HCT116 (cell line): ENCODE measurements at regions not wholly inside any gene's neighbourhood (a gene's known extent, or its start where the extent isn't known, plus 50 kb on each side); places are given as distances from the start of the nearest gene placed in this dataset.
A peak's percentile ranks its signal among the peaks of the same experiment; 100 is the strongest.

Source experiments
- ATAC-seq: fragments of 200-7000 bp; cut with Tn5 transposase; 2 replicates; pipeline ENCODE4 v1.9.1; 2020; ENCODE audit warnings: mild to moderate bottlenecking, moderate library complexity
- BruUV-seq: library from RNA; stranded (reverse); fragments of 400-500 nt; replicated peaks from 2 replicates; lab custom pipeline; 2021; lab: Mats Ljungman, UMichigan
- CTCF ChIA-PET: fragments of 300-600 bp; sonication (Branson Sonifier 250); formaldehyde crosslinking; loops from one replicate; lab custom pipeline; 2021; ENCODE audit warnings: antibody characterized with exemption; lab: Charles Lee
- POLR2A ChIA-PET: fragments of 300-600, 350-600 bp; sonication (Branson Sonifier 250); formaldehyde crosslinking; loops from one replicate; lab custom pipeline; 2021; ENCODE audit warnings: antibody characterized with exemption; lab: Charles Lee
- RAD21 ChIA-PET, 2 experiments: fragments of 300-600 bp; sonication (Branson Sonifier 250); formaldehyde crosslinking; loops; one replicate each; lab custom pipeline; 2023; ENCODE audit warnings: low total read pairs in 2 of 2; ENCODE audit not compliant: uncharacterized antibody in 2 of 2, unreplicated experiment in 2 of 2, low non-redundant PET in 1 of 2; lab: Charles Lee
- DNase-seq: peaks from one replicate; pipeline ENCODE4 v3.0.0-alpha.2; 2010; ENCODE audit warnings: low read depth, low spot score
- H2AFZ ChIP-seq: fragments of 200-600 bp; shearing (Covaris generic), sonication (generic); 2 replicates; pipeline ENCODE4 v1.6.1; 2017; ENCODE audit warnings: low read depth, mixed run types, mixed read lengths, antibody characterized with exemption, low read length; ENCODE audit not compliant: poor library complexity, severe bottlenecking
- H3K27ac ChIP-seq: 2 replicates; pipeline ENCODE4 v1.5.1; 2012; ENCODE audit warnings: low read depth, low read length
- H3K27me3 ChIP-seq: fragments of 200-600 bp; sonication (generic); 2 replicates; pipeline ENCODE4 v1.6.1; 2016; ENCODE audit warnings: mixed run types, low read length, mixed read lengths; ENCODE audit not compliant: insufficient read depth
- H3K36me3 ChIP-seq, 2 experiments: fragments of 200-500 bp in 1 of 2; fragments of 200-600 bp in 1 of 2; sonication (Bioruptor generic) in 1 of 2; sonication (generic) in 1 of 2; 2 replicates each; pipeline versions ENCODE4 v1.5.1 to v1.6.1; 2014 to 2016; ENCODE audit warnings: low read length in 2 of 2, inconsistent platforms in 1 of 2, mixed read lengths in 1 of 2, mixed run types in 1 of 2; ENCODE audit not compliant: insufficient read depth in 2 of 2, control insufficient read depth in 1 of 2
- H3K4me1 ChIP-seq, 2 experiments: fragments of 200-600 bp in 1 of 2; sonication (generic) in 1 of 2; 2 replicates each; pipeline versions ENCODE4 v1.5.1 to v1.6.1; 2012 to 2017; ENCODE audit warnings: low read length in 2 of 2, inconsistent platforms in 1 of 2, mild to moderate bottlenecking in 1 of 2, mixed read lengths in 1 of 2, mixed run types in 1 of 2, moderate library complexity in 1 of 2; ENCODE audit not compliant: insufficient read depth in 2 of 2, control insufficient read depth in 1 of 2
- H3K4me2 ChIP-seq: fragments of 200-600 bp; sonication (generic); 2 replicates; pipeline ENCODE4 v1.6.1; 2017; ENCODE audit warnings: mixed run types, low read length, mixed read lengths
- H3K4me3 ChIP-seq, 2 experiments: fragments of 200-600 bp in 1 of 2; sonication (generic) in 1 of 2; replicated peaks in 1 of 2; 2 replicates each; pipeline ENCODE4 v1.5.1; 2011 to 2016; ENCODE audit warnings: low read length in 2 of 2, control low read depth in 1 of 2, low read depth in 1 of 2, mild to moderate bottlenecking in 1 of 2, mixed read lengths in 1 of 2, mixed run types in 1 of 2
- H3K79me2 ChIP-seq: fragments of 200-600 bp; sonication (generic); 2 replicates; pipeline ENCODE4 v1.6.1; 2017; ENCODE audit warnings: mild to moderate bottlenecking, mixed run types, low read length, moderate library complexity, mixed read lengths; ENCODE audit not compliant: insufficient read depth
- H3K9ac ChIP-seq: fragments of 200-600 bp; sonication (generic); 2 replicates; pipeline ENCODE4 v1.6.1; 2016; ENCODE audit warnings: low read length, mixed read lengths
- H3K9me2 ChIP-seq: fragments of 200-600 bp; sonication (generic), shearing (Covaris generic); 2 replicates; pipeline ENCODE4 v1.6.1; 2017; ENCODE audit warnings: mixed run types, mild to moderate bottlenecking, moderate library complexity; ENCODE audit not compliant: insufficient read depth
- H3K9me3 ChIP-seq, 2 experiments: fragments of 200-500 bp in 1 of 2; fragments of 200-600 bp in 1 of 2; sonication (Bioruptor generic) in 1 of 2; sonication (generic) in 1 of 2; 2 replicates each; pipeline ENCODE4 v1.6.1; 2014 to 2017; ENCODE audit warnings: low read length in 2 of 2, mixed read lengths in 2 of 2, inconsistent platforms in 1 of 2, low read depth in 1 of 2, mild to moderate bottlenecking in 1 of 2, mixed run types in 1 of 2, moderate library complexity in 1 of 2; ENCODE audit not compliant: control insufficient read depth in 1 of 2, insufficient read depth in 1 of 2
- H4K20me1 ChIP-seq: fragments of 200-600 bp; sonication (generic), shearing (Covaris generic); 2 replicates; pipeline ENCODE4 v1.6.1; 2017; ENCODE audit warnings: mixed run types, mild to moderate bottlenecking, moderate library complexity; ENCODE audit not compliant: insufficient read depth
- CBX3 ChIP-seq: IDR thresholded peaks from 2 replicates; pipeline ENCODE4 v1.6.1; 2012; ENCODE audit warnings: low read depth
- EGR1 ChIP-seq: IDR thresholded peaks from 2 replicates; pipeline ENCODE4 v1.6.1; 2012; ENCODE audit warnings: low read depth
- ELF1 ChIP-seq: IDR thresholded peaks from 2 replicates; pipeline ENCODE4 v1.6.1; 2012; ENCODE audit warnings: low read depth, borderline replicate concordance
- EZH2 ChIP-seq: fragments of 200-600 bp; sonication (generic); IDR thresholded peaks from 2 replicates; pipeline ENCODE4 v1.6.1; 2017; ENCODE audit warnings: antibody characterized with exemption, mixed run types
- FOSL1 ChIP-seq: IDR thresholded peaks from 2 replicates; pipeline ENCODE4 v1.6.1; 2012; ENCODE audit warnings: low read depth
- JUND ChIP-seq: IDR thresholded peaks from 2 replicates; pipeline ENCODE4 v1.6.1; 2012
- MAX ChIP-seq: IDR thresholded peaks from 2 replicates; pipeline ENCODE4 v1.6.1; 2012
- POLR2A ChIP-seq: IDR thresholded peaks from 2 replicates; pipeline ENCODE4 v1.7.0; 2011; ENCODE audit warnings: borderline replicate concordance; ENCODE audit not compliant: insufficient read depth, insufficient read length; ENCODE audit errors: extremely low read depth
- POLR2AphosphoS5 ChIP-seq: IDR thresholded peaks from 2 replicates; pipeline ENCODE4 v1.6.1; 2011; ENCODE audit warnings: mild to moderate bottlenecking, low read depth, low read length, moderate library complexity
- RAD21 ChIP-seq: IDR thresholded peaks from 2 replicates; pipeline ENCODE4 v1.6.1; 2012; ENCODE audit warnings: low read depth, mild to moderate bottlenecking
- SIN3A ChIP-seq: IDR thresholded peaks from 2 replicates; pipeline ENCODE4 v1.6.1; 2012; ENCODE audit warnings: low read depth
- SRF ChIP-seq: IDR thresholded peaks from 2 replicates; pipeline ENCODE4 v1.6.1; 2012; ENCODE audit warnings: low read depth
- TCF7L2 ChIP-seq: IDR thresholded peaks from 2 replicates; pipeline ENCODE4 v1.7.0; 2011; ENCODE audit warnings: borderline replicate concordance, inconsistent platforms; ENCODE audit not compliant: insufficient read depth, insufficient read length; ENCODE audit errors: extremely low read depth
- YY1 ChIP-seq: IDR thresholded peaks from 2 replicates; pipeline ENCODE4 v1.6.1; 2011; ENCODE audit warnings: low read length, low read depth, moderate library complexity, mild to moderate bottlenecking; ENCODE audit not compliant: insufficient replicate concordance; ENCODE audit errors: extremely low read depth
- intact Hi-C: fragments of 100-400 bp; cut with micrococcal nuclease; formaldehyde crosslinking; loops from 2 replicates; pipeline ENCODE4 v1.10.0; 2022
- TF ChIP-seq, protein P1 (sequence below): IDR thresholded peaks from 2 replicates; pipeline ENCODE4 v1.6.1; 2011; ENCODE audit warnings: mild to moderate bottlenecking, low read length, moderate library complexity; ENCODE audit not compliant: insufficient replicate concordance; ENCODE audit errors: extremely low read depth

DNA sequence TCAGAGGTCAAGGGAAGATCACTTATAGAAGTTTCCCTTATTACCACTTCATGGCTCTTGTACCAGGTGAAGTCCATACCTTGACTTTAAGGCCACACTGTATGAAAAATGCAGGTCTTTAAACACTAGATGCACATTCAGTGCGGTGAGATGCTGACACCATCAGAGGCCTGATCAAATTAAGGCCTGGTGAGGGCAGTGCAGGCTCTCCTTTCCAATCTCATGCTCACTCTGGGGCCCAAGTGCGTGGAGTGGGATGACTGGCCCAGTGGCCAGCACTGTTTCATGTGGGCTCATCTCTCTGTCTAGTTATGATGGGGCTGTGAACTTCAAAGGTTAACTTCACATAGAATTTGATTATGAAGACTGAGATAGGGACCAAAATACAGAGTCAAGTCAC, 281.1 kb downstream of the SLC4A3 start:
- intact Hi-C loops: no loop called here
- H3K4me1 ChIP-seq: no peaks in the 10 kb centered on the region
- BruUV-seq: no TSS peak

GRCh38 chr2:219911541-219911940, 284.1 kb downstream of the SLC4A3 start:
- H3K4me3 ChIP-seq: no peak overlapping the region
- DNase-seq (no peak), ATAC-seq (no peak)
- no peak overlapping the region for H3K27ac ChIP-seq
- intact Hi-C loops: no loop called here
- no peak overlapping the region for H2AFZ ChIP-seq
- ChIA-PET RAD21 (no interaction called here), POLR2A (no interaction called here), CTCF (no interaction called here)
- H3K36me3 ChIP-seq: peaks cover 4 to 6% of the 10 kb centered on the region in 2 experiments; a peak in 1 of 4 replicates
- H3K79me2 ChIP-seq: no peaks in the 10 kb centered on the region
- no peak overlapping the region for H3K4me2 ChIP-seq
- no TSS peak for BruUV-seq
- H3K27me3 ChIP-seq: no peaks in the 10 kb centered on the region
- H3K4me1 ChIP-seq: no peaks in the 10 kb centered on the region
- no peaks in the 10 kb centered on the region for H3K9me2 ChIP-seq
- H4K20me1 ChIP-seq: no peaks in the 10 kb centered on the region
- H3K9ac ChIP-seq: no peak overlapping the region
- no peaks in the 10 kb centered on the region for H3K9me3 ChIP-seq
- TF ChIP-seq FOSL1 (no peak), MAX (no peak), TCF7L2 (no peak), YY1 (no peak), SIN3A (no peak), ELF1 (no peak), SRF (no peak), POLR2A (no peak), CBX3 (no peak), JUND (no peak), POLR2AphosphoS5 (no peak)
- TF ChIP-seq, protein P1, sequence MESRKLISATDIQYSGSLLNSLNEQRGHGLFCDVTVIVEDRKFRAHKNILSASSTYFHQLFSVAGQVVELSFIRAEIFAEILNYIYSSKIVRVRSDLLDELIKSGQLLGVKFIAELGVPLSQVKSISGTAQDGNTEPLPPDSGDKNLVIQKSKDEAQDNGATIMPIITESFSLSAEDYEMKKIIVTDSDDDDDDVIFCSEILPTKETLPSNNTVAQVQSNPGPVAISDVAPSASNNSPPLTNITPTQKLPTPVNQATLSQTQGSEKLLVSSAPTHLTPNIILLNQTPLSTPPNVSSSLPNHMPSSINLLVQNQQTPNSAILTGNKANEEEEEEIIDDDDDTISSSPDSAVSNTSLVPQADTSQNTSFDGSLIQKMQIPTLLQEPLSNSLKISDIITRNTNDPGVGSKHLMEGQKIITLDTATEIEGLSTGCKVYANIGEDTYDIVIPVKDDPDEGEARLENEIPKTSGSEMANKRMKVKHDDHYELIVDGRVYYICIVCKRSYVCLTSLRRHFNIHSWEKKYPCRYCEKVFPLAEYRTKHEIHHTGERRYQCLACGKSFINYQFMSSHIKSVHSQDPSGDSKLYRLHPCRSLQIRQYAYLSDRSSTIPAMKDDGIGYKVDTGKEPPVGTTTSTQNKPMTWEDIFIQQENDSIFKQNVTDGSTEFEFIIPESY: no peak

More for the DNA sequence above, 281.1 kb downstream of the SLC4A3 start:
- Histone ChIP-seq H3K36me3 (peaks cover under 1 to 5% of the 10 kb centered on the region in 2 experiments; a peak in 1 of 4 replicates), H3K9ac (no peak overlapping the region), H3K27me3 (no peaks in the 10 kb centered on the region), H4K20me1 (no peaks in the 10 kb centered on the region), H3K27ac (no peak overlapping the region), H2AFZ (no peak overlapping the region), H3K9me3 (no peaks in the 10 kb centered on the region), H3K79me2 (no peaks in the 10 kb centered on the region), H3K4me2 (no peak overlapping the region), H3K4me3 (no peak overlapping the region), H3K9me2 (no peaks in the 10 kb centered on the region)
- TF ChIP-seq FOSL1 (no peak), RAD21 (peak; percentile 18; the same call in 1 of the 2 replicates), EZH2 (no peak), POLR2AphosphoS5 (no peak), YY1 (no peak), EGR1 (no peak)
- TF ChIP-seq, protein P1: no peak
- ChIA-PET CTCF (no interaction called here), POLR2A (no interaction called here), RAD21 (no interaction called here)
- 0 out of 2 replicates have a peak, but pooled peaks have one; percentile 17 for ATAC-seq
- DNase-seq: no peak
